OCI-LY1 (cell line): ENCODE measurements at regions not wholly inside any gene's neighbourhood (a gene's known extent, or its start where the extent isn't known, plus 50 kb on each side); places are given as distances from the start of the nearest gene placed in this dataset.

Source experiments
- H2AFZ ChIP-seq: fragments of 200-600 bp; sonication (generic), shearing (Covaris generic); 2 replicates; pipeline ENCODE4 v1.6.0; 2014; ENCODE audit warnings: antibody characterized with exemption, mild to moderate bottlenecking, low read length
- H3F3A ChIP-seq: fragments of 200-600 bp; sonication (generic), shearing (Covaris generic); 2 replicates; pipeline ENCODE4 v1.6.0; 2014; ENCODE audit warnings: mild to moderate bottlenecking, antibody characterized with exemption, low read length, moderate library complexity; ENCODE audit not compliant: insufficient read depth
- H3K27ac ChIP-seq: fragments of 200-600 bp; sonication (generic); 2 replicates; pipeline ENCODE4 v1.5.1; 2014; ENCODE audit warnings: low read length, mixed run types, mild to moderate bottlenecking, low read depth; ENCODE audit not compliant: poor library complexity, severe bottlenecking
- H3K27me3 ChIP-seq: fragments of 200-600 bp; sonication (generic); 2 replicates; pipeline ENCODE4 v1.6.0; 2014; ENCODE audit warnings: antibody characterized with exemption, mild to moderate bottlenecking, low read length, moderate library complexity; ENCODE audit not compliant: insufficient read depth
- H3K36me3 ChIP-seq: fragments of 200-600 bp; sonication (generic); 2 replicates; pipeline ENCODE4 v1.6.1; 2014; ENCODE audit warnings: mild to moderate bottlenecking, antibody characterized with exemption, low read length, moderate library complexity, mixed read lengths; ENCODE audit not compliant: insufficient read depth
- H3K4me1 ChIP-seq: fragments of 200-600 bp; sonication (generic); 2 replicates; pipeline ENCODE4 v1.5.1; 2014; ENCODE audit warnings: mild to moderate bottlenecking, low read length, moderate library complexity; ENCODE audit not compliant: insufficient read depth, severe bottlenecking
- H3K4me2 ChIP-seq: fragments of 200-600 bp; sonication (generic), shearing (Covaris generic); 2 replicates; pipeline ENCODE4 v1.6.1; 2014; ENCODE audit warnings: low read length
- H3K4me3 ChIP-seq: fragments of 200-600 bp; sonication (generic); 2 replicates; pipeline ENCODE4 v1.5.1; 2014; ENCODE audit warnings: low read length, low read depth, mild to moderate bottlenecking, mixed read lengths; ENCODE audit not compliant: poor library complexity, severe bottlenecking
- H3K79me2 ChIP-seq: fragments of 200-600 bp; shearing (Covaris generic); 2 replicates; pipeline ENCODE4 v1.6.1; 2016; ENCODE audit warnings: mixed run types, low read length, mixed read lengths; ENCODE audit not compliant: insufficient read depth
- H3K9ac ChIP-seq: fragments of 200-600 bp; sonication (generic), shearing (Covaris generic); 2 replicates; pipeline ENCODE4 v1.6.1; 2014; ENCODE audit warnings: mild to moderate bottlenecking, low read length, mixed read lengths
- H3K9me2 ChIP-seq: fragments of 200-600 bp; sonication (generic), shearing (Covaris generic); 2 replicates; pipeline ENCODE4 v1.6.1; 2014; ENCODE audit warnings: low read depth, mild to moderate bottlenecking, low read length, mixed read lengths
- H3K9me3 ChIP-seq: fragments of 200-600 bp; shearing (Covaris generic); 2 replicates; pipeline ENCODE4 v1.6.1; 2014; ENCODE audit warnings: low read length, mixed read lengths
- H4K20me1 ChIP-seq: fragments of 200-600 bp; sonication (generic), shearing (Covaris generic); 2 replicates; pipeline ENCODE4 v1.6.0; 2016; ENCODE audit warnings: mild to moderate bottlenecking, low read length; ENCODE audit not compliant: insufficient read depth
- EZH2 ChIP-seq: fragments of 200-600 bp; sonication (generic), shearing (Covaris generic); IDR thresholded peaks from 2 replicates; pipeline ENCODE4 v1.8.0; 2017; ENCODE audit warnings: borderline replicate concordance, mixed run types, mild to moderate bottlenecking, antibody characterized with exemption, low read length, moderate library complexity, mixed read lengths
- TF ChIP-seq, protein P1 (sequence below): fragments of 200-600 bp; sonication (generic), shearing (Covaris generic); IDR thresholded peaks from 2 replicates; pipeline ENCODE4 v1.5.1; 2017; ENCODE audit warnings: mild to moderate bottlenecking, antibody characterized with exemption, low read length, moderate library complexity, mixed read lengths

DNA sequence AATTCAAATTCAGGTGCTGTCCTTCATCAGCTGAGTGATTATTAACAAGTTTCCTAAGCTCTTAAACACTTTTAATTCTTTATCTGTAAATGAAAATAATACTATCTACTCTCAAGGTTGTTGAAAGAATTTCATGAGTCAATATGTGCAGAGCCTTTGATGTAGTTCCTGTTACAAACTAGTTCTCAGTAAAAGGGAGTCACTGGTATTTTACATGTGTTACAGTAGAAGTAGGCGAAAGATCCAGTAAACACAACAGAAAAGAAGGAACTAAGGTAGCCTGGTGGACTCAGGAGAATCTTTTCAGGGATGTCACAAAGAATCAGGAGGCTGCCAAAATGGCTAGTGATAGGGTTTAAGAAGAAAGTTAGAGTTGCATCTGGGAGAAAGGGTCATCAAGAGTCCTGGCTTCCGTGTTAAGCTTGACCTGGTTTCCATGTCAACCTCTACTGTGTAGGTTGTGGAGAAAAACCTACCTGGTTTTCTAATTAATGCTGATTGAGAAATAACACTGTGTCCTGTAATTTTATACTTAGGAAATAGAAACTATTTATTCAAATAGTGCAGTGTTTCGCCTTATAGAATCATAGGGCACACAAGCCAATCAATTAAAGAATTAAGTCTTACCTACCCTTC, 58.3 kb upstream of the TRIB2 start:
- H3K9me2 ChIP-seq: no peaks in the 10 kb centered on the region
- TF ChIP-seq, protein P1, sequence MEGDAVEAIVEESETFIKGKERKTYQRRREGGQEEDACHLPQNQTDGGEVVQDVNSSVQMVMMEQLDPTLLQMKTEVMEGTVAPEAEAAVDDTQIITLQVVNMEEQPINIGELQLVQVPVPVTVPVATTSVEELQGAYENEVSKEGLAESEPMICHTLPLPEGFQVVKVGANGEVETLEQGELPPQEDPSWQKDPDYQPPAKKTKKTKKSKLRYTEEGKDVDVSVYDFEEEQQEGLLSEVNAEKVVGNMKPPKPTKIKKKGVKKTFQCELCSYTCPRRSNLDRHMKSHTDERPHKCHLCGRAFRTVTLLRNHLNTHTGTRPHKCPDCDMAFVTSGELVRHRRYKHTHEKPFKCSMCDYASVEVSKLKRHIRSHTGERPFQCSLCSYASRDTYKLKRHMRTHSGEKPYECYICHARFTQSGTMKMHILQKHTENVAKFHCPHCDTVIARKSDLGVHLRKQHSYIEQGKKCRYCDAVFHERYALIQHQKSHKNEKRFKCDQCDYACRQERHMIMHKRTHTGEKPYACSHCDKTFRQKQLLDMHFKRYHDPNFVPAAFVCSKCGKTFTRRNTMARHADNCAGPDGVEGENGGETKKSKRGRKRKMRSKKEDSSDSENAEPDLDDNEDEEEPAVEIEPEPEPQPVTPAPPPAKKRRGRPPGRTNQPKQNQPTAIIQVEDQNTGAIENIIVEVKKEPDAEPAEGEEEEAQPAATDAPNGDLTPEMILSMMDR: no peak
- no peak for TF ChIP-seq EZH2
- H2AFZ ChIP-seq: no peak overlapping the region
- H3K4me3 ChIP-seq: no peak overlapping the region
- H3F3A ChIP-seq: no peaks in the 10 kb centered on the region
- H3K4me2 ChIP-seq: no peak overlapping the region
- no peaks in the 10 kb centered on the region for H4K20me1 ChIP-seq
- H3K27ac ChIP-seq: no peak overlapping the region
- no peaks in the 10 kb centered on the region for H3K79me2 ChIP-seq
- no peaks in the 10 kb centered on the region for H3K4me1 ChIP-seq
- H3K36me3 ChIP-seq: no peaks in the 10 kb centered on the region
- no peaks in the 10 kb centered on the region for H3K27me3 ChIP-seq
- H3K9me3 ChIP-seq: no peaks in the 10 kb centered on the region
- no peak overlapping the region for H3K9ac ChIP-seq

GRCh38 chr2:12661489-12661888, 55.2 kb upstream of the TRIB2 start:
- Histone ChIP-seq H3K4me3 (no peak overlapping the region), H3K4me1 (no peaks in the 10 kb centered on the region), H3K9me2 (no peaks in the 10 kb centered on the region), H3K27me3 (no peaks in the 10 kb centered on the region; the same call in 1 of the 2 replicates), H3K27ac (no peak overlapping the region), H3K9me3 (peaks cover 3% of the 10 kb centered on the region; the same call in 1 of the 2 replicates), H3F3A (no peaks in the 10 kb centered on the region), H3K36me3 (no peaks in the 10 kb centered on the region), H3K4me2 (no peak overlapping the region), H4K20me1 (no peaks in the 10 kb centered on the region), H2AFZ (no peak overlapping the region), H3K9ac (no peak overlapping the region), H3K79me2 (no peaks in the 10 kb centered on the region)
- TF ChIP-seq, protein P1: no peak
- no peak for TF ChIP-seq EZH2

GRCh38 chr2:12663306-12664037, 53.3 kb upstream of the TRIB2 start:
- Histone ChIP-seq H3K4me2 (no peak overlapping the region), H4K20me1 (no peaks in the 10 kb centered on the region), H2AFZ (no peak overlapping the region), H3K27ac (no peak overlapping the region), H3K9me2 (no peaks in the 10 kb centered on the region), H3K9ac (no peak overlapping the region), H3K27me3 (no peaks in the 10 kb centered on the region; the same call in 1 of the 2 replicates), H3K9me3 (peaks cover 5% of the 10 kb centered on the region; the same call in 1 of the 2 replicates), H3F3A (no peaks in the 10 kb centered on the region), H3K36me3 (no peaks in the 10 kb centered on the region), H3K79me2 (no peaks in the 10 kb centered on the region), H3K4me1 (no peaks in the 10 kb centered on the region), H3K4me3 (no peak overlapping the region)
- TF ChIP-seq EZH2: no peak
- TF ChIP-seq, protein P1: no peak
